Stimulated activated CD8-positive, alpha-beta memory T cell treated with anti-CD3 and anti-CD28 coated beads, Interleukin-7, amount 100 ng/mL, for 4 hours (primary cell): ENCODE measurements at regions not wholly inside any gene's neighbourhood (a gene's known extent, or its start where the extent isn't known, plus 50 kb on each side); places are given as distances from the start of the nearest gene placed in this dataset.
"Not testable (repeated sequence)": the region's sequence is repeated elsewhere in the genome, so short reads cannot be mapped to it uniquely, and the experiment has no call there.

ENCODE experiments used
- DNase-seq, 2 donors: peaks; one replicate each; pipeline ENCODE4 v3.0.0-alpha.2; 2020; ENCODE audit warnings: low read depth in 2 of 2

DNA sequence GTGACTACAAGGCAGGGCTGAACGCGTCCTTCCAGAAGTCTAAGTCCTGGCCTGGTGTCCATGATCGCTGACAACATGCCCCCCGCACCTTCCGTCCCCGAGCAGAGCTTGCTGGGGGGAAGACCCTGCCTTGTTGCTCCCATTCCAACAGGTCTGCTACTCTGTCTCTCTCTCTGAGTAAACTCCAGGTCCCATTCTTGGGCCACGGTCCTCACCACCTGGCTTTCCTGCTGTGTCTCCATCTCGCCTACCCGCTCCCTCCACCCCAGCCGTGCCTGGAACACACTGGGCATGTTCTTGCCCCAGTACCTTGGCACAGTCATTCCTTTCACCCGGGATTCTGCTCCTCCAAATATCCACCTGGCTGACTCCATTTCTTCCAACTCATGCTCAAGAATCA lies 162.3 kb downstream of the BMP7 start:
- DNase-seq = no peak

- no peak for DNase-seq
Observed at GRCh38 chr20:57104651-57105204, 161.7 kb downstream of the BMP7 start.

- DNase-seq = no peak
Observed at GRCh38 chr20:57106030-57106682, 160.3 kb downstream of the BMP7 start.

GRCh38 chr20:57106692-57107091 lies 159.7 kb downstream of the BMP7 start:
- no peak for DNase-seq

DNA sequence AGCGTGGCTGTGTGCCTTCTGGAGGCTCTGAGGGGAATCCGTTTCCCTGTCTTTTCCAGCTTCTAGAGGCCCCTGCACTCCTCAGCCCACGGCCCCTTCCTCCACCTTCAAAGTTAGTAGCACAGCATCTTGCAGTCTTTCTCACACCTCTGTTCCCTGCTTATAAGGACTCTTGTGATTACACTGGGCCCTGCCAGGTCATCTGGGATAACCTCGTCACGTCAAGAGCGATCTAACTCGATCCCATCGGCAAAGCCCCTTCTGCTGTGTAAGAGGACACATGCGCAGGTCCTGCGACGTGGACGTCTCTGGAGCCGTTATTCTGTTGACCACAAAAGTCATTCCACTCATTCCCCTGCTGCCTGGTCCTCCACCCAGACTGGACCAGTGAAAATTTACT lies 159.2 kb downstream of the BMP7 start:
- DNase-seq = no peak

DNA sequence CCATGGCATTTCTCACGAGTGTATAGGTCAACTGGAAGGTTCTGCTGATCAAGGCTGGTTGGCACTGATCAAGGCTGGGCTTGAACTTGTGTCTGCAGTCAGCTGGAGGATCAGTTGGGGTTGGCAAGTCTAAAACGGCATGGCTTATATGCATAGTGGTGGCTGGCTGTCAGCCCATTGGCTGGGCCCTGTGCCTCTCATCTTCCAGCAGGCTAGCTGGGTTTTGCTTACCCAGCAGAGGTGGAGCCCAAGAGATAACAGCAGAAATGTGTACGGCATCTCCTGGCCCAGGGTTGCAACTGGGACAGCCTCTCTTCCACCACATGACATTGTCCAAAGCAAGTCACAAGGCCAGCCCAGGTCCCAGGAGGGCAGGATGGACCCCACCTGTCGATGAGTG lies 158.2 kb downstream of the BMP7 start:
- no peak for DNase-seq

DNA sequence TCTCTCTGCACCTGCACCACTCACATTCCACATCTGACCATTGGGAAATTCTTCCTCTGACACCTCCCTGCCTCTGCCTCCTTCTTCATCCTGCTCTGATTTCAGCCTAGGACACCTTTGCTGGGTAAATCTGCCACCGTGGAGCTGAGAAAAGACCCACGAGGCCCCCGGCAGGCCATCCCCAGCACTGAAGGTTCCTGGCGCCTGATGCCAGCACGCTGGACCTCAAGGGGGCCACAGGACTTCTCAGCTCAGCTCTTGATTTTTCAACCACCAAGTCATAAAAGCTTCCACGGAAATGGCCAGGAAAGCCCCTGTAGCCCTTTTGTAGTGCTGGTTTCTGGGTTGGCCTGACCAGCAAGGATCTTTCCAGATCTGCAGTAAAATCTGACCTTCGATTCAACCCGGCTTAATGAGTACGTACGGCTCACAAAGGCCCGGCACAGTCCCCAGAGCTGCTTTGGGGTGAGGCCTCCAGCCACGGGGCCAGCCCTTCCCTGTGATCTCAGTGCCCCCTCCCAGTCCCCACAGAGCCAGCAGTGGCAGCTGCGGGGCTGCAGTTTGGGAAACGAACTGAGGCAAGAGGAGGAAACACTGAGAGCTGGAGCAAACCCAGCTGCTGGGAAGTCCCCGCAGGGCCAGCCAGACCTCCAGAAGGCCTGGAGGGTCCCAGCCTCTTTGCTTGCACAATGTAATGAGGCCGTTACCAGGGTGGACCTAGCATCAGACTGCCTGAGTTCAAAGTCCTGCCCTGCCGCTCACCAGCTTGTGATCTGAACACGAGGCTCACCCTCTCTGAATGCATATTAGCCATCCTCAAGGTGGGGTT lies 157.5 kb downstream of the BMP7 start:
- DNase-seq = no peak

- DNase-seq = no peak
Observed at GRCh38 chr20:57109571-57109953, 156.9 kb downstream of the BMP7 start.

GRCh38 chr20:57110121-57111027 lies 156.1 kb downstream of the BMP7 start:
- DNase-seq = not testable (repeated sequence)

DNA sequence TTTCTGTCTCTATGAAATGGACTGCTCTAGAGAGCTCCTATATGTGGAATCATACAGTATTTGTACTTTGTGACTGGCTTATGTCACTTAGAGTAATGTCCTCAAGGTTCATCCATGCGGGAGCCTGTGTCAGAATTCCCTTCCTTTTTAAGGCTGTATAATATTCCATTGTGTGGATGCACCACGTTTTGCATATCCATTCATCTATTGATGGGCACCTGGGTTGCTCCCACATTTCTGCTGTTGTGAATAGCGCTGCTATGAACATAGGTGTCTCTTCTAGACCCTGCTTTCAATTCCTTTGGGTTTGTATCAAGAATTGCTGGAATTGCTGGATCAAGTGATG lies 155.4 kb downstream of the BMP7 start:
- no peak for DNase-seq

DNA sequence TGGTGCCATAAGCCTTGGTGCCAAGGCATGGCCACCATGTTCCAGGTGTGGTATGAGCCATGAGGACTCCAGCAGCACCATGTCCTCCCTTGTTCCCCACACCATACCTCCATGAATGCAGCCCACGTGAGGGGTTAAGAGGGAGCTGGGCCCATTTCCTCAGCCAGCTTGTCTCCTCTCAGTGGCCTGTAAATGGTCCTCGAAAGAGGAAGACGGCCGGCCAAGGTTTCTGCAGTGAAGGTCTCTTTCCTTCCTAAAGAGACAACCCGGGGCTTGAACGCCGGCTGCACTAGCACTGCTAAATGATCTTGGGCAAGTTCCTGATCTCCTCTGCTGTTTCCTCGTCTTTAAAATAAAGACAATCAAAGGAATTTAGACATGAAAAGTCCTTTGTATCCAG lies 154.0 kb downstream of the BMP7 start:
- no peak for DNase-seq

GRCh38 chr20:57114290-57115005 lies 152.0 kb downstream of the BMP7 start:
- DNase-seq = no peak

GRCh38 chr20:57117296-57117695 lies 149.1 kb downstream of the BMP7 start:
- no peak for DNase-seq

GRCh38 chr20:57118107-57118769 lies 148.2 kb downstream of the BMP7 start:
- no peak for DNase-seq
